WTC11 (cell line): ENCODE measurements at regions not wholly inside any gene's neighbourhood (a gene's known extent, or its start where the extent isn't known, plus 50 kb on each side); places are given as distances from the start of the nearest gene placed in this dataset.

ENCODE experiments used
- ATAC-seq: fragments of 200-7000 bp; cut with Tn5 transposase; 2 replicates; pipeline ENCODE4 v1.10.0; 2021; ENCODE audit warnings: mild to moderate bottlenecking, moderate library complexity
- CTCF ChIA-PET: fragments of 300-600 bp; sonication (Branson Sonifier 250); formaldehyde crosslinking; loops from one replicate; lab custom pipeline; 2021; ENCODE audit warnings: antibody characterized with exemption; lab: Charles Lee
- POLR2A ChIA-PET: fragments of 350-600 bp; sonication (Branson Sonifier 250); formaldehyde crosslinking; loops from one replicate; lab custom pipeline; 2021; ENCODE audit warnings: antibody characterized with exemption; lab: Charles Lee
- DNase-seq: peaks from one replicate; pipeline ENCODE4 v3.0.0; 2021; ENCODE audit warnings: low spot score
- H3K27ac Mint-ChIP-seq: 2 replicates; pipeline ENCODE4 v1.8.0; 2021; ENCODE audit warnings: mixed read lengths
- H3K27me3 Mint-ChIP-seq: 2 replicates; pipeline ENCODE4 v1.8.0; 2021; ENCODE audit warnings: low read depth, mild to moderate bottlenecking, moderate library complexity, mixed read lengths
- H3K36me3 Mint-ChIP-seq: 2 replicates; pipeline ENCODE4 v1.8.0; 2021; ENCODE audit warnings: mixed read lengths
- H3K4me1 Mint-ChIP-seq: 2 replicates; pipeline ENCODE4 v1.8.0; 2022; ENCODE audit warnings: mixed read lengths
- H3K4me3 Mint-ChIP-seq: 2 replicates; pipeline ENCODE4 v1.8.0; 2021; ENCODE audit warnings: mild to moderate bottlenecking, moderate library complexity, mixed read lengths
- H3K9me3 Mint-ChIP-seq: 2 replicates; pipeline ENCODE4 v1.8.0; 2021; ENCODE audit warnings: mixed read lengths
- ATF1 ChIP-seq: sonication (generic); formaldehyde crosslinking; IDR thresholded peaks from 2 replicates; pipeline ENCODE4 v1.8.1; 2023; ENCODE audit warnings: mild to moderate bottlenecking, moderate library complexity, missing genetic modification reagents
- CTCF ChIP-seq: fragments of 200-600 bp; IDR thresholded peaks from 2 replicates; pipeline ENCODE4 v1.8.0; 2022; ENCODE audit warnings: antibody characterized with exemption
- E2F5 ChIP-seq: sonication (generic); formaldehyde crosslinking; IDR thresholded peaks from 2 replicates; pipeline ENCODE4 v1.8.1; 2022; ENCODE audit warnings: mild to moderate bottlenecking, moderate library complexity, missing genetic modification reagents
- ETV6 ChIP-seq: sonication (generic); formaldehyde crosslinking; IDR thresholded peaks from 2 replicates; pipeline ENCODE4 v1.8.1; 2022; ENCODE audit warnings: mild to moderate bottlenecking, missing genetic modification reagents
- FOXJ3 ChIP-seq: sonication (generic); formaldehyde crosslinking; IDR thresholded peaks from 2 replicates; pipeline ENCODE4 v1.9.0; 2021; ENCODE audit warnings: missing genetic modification reagents, mild to moderate bottlenecking, borderline replicate concordance
- GABPB1 ChIP-seq: sonication (generic); formaldehyde crosslinking; IDR thresholded peaks from 2 replicates; pipeline ENCODE4 v1.8.1; 2023; ENCODE audit warnings: mild to moderate bottlenecking, missing genetic modification reagents
- GRHL2 ChIP-seq: fragments of 250-450 bp; sonication (Bioruptor Pico); IDR thresholded peaks from 2 replicates; pipeline ENCODE4 v1.8.0; 2022; ENCODE audit warnings: mild to moderate bottlenecking, moderate library complexity; ENCODE audit not compliant: insufficient replicate concordance, severe bottlenecking
- HMGA2 ChIP-seq: fragments of 250-450 bp; sonication (Bioruptor Pico); IDR thresholded peaks from 2 replicates; pipeline ENCODE4 v1.4.0; 2021; ENCODE audit warnings: mild to moderate bottlenecking, moderate library complexity
- HMGXB4 ChIP-seq: sonication (generic); formaldehyde crosslinking; IDR thresholded peaks from 2 replicates; pipeline ENCODE4 v1.8.1; 2023; ENCODE audit warnings: mild to moderate bottlenecking, moderate library complexity, missing genetic modification reagents
- IRF1 ChIP-seq: sonication (generic); formaldehyde crosslinking; IDR thresholded peaks from 2 replicates; pipeline ENCODE4 v1.8.0; 2023; ENCODE audit warnings: missing genetic modification reagents
- MYBL2 ChIP-seq: sonication (generic); formaldehyde crosslinking; IDR thresholded peaks from 2 replicates; pipeline ENCODE4 v1.8.1; 2023; ENCODE audit warnings: mild to moderate bottlenecking, moderate library complexity, missing genetic modification reagents
- NFATC4 ChIP-seq: fragments of 250-450 bp; sonication (Bioruptor Pico); IDR thresholded peaks from 2 replicates; pipeline ENCODE4 v1.9.0; 2021; ENCODE audit warnings: mild to moderate bottlenecking
- NFYB ChIP-seq: sonication (generic); formaldehyde crosslinking; conservative IDR thresholded peaks from 2 replicates; pipeline ENCODE4 v1.8.0; 2022; ENCODE audit warnings: low read depth, missing genetic modification reagents
- NR2C2 ChIP-seq: sonication (generic); formaldehyde crosslinking; IDR thresholded peaks from 2 replicates; pipeline ENCODE4 v1.8.0; 2022; ENCODE audit warnings: mild to moderate bottlenecking, missing genetic modification reagents
- PREB ChIP-seq: sonication (generic); formaldehyde crosslinking; IDR thresholded peaks from 2 replicates; pipeline ENCODE4 v1.8.1; 2022; ENCODE audit warnings: mild to moderate bottlenecking, missing genetic modification reagents, moderate library complexity, borderline replicate concordance
- RELA ChIP-seq: sonication (generic); formaldehyde crosslinking; IDR thresholded peaks from 2 replicates; pipeline ENCODE4 v1.8.1; 2022; ENCODE audit warnings: missing genetic modification reagents, mild to moderate bottlenecking, borderline replicate concordance
- RORB ChIP-seq: fragments of 250-450 bp; sonication (Bioruptor Pico); IDR thresholded peaks from 2 replicates; pipeline ENCODE4 v1.9.0; 2021; ENCODE audit warnings: mild to moderate bottlenecking
- SMAD3 ChIP-seq: sonication (generic); formaldehyde crosslinking; IDR thresholded peaks from 2 replicates; pipeline ENCODE4 v1.8.0; 2022; ENCODE audit warnings: missing genetic modification reagents, mild to moderate bottlenecking, borderline replicate concordance
- SMAD4 ChIP-seq: sonication (generic); formaldehyde crosslinking; IDR thresholded peaks from 2 replicates; pipeline ENCODE4 v1.8.0; 2022; ENCODE audit warnings: mild to moderate bottlenecking, missing genetic modification reagents
- TEAD4 ChIP-seq: sonication (generic); formaldehyde crosslinking; IDR thresholded peaks from 2 replicates; pipeline ENCODE4 v1.8.0; 2022; ENCODE audit warnings: mild to moderate bottlenecking, missing genetic modification reagents
- ZNF121 ChIP-seq: sonication (generic); formaldehyde crosslinking; IDR thresholded peaks from 2 replicates; pipeline ENCODE4 v1.8.0; 2023; ENCODE audit warnings: missing genetic modification reagents
- ZNF138 ChIP-seq: sonication (generic); formaldehyde crosslinking; conservative IDR thresholded peaks from 2 replicates; pipeline ENCODE4 v1.8.1; 2022; ENCODE audit warnings: mild to moderate bottlenecking, moderate library complexity, missing genetic modification reagents
- ZNF532 ChIP-seq: fragments of 250-450 bp; sonication (Bioruptor Pico); IDR thresholded peaks from 2 replicates; pipeline ENCODE4 v1.9.0; 2021; ENCODE audit warnings: mild to moderate bottlenecking, borderline replicate concordance

- TF ChIP-seq PREB (no peak), GRHL2 (CRISPR knock-in tag) (no peak), ETV6 (CRISPR knock-in tag) (no peak), FOXJ3 (CRISPR knock-in tag) (no peak), SMAD3 (no peak)
Observed at GRCh38 chr18:78686976-78687685, 292.5 kb upstream of the SALL3 start (continued).

- Mint-ChIP-seq H3K36me3 (peaks cover 8% of the 10 kb centered on the region; the same call in 1 of the 2 replicates), H3K27me3 (no peaks in the 10 kb centered on the region), H3K4me3 (no peak overlapping the region), H3K27ac (no peak overlapping the region), H3K9me3 (peaks cover 23% of the 10 kb centered on the region), H3K4me1 (no peaks in the 10 kb centered on the region)
- POLR2A ChIA-PET = no interaction called here
- no peak for ATAC-seq
- TF ChIP-seq ATF1 (CRISPR knock-in tag) = no peak
- no peak for TF ChIP-seq SMAD3
- no peak for TF ChIP-seq RORB (CRISPR knock-in tag)
- TF ChIP-seq E2F5 (CRISPR knock-in tag) = no peak
- no peak for TF ChIP-seq ZNF532 (CRISPR knock-in tag)
- no peak for TF ChIP-seq HMGA2
- TF ChIP-seq ZNF121 (CRISPR knock-in tag) = no peak
- CTCF ChIA-PET = no interaction called here
- DNase-seq = no peak
Observed at GRCh38 chr18:78687736-78688135, 291.9 kb upstream of the SALL3 start.

GRCh38 chr18:78688249-78688648 lies 291.4 kb upstream of the SALL3 start:
- H3K4me1 Mint-ChIP-seq = no peaks in the 10 kb centered on the region
- H3K27me3 Mint-ChIP-seq = no peaks in the 10 kb centered on the region
- peaks cover 8% of the 10 kb centered on the region; the same call in 1 of the 2 replicates for H3K36me3 Mint-ChIP-seq
- CTCF ChIA-PET = no interaction called here
- DNase-seq (no peak), ATAC-seq (no peak)
- peaks cover 26% of the 10 kb centered on the region for H3K9me3 Mint-ChIP-seq
- no peak overlapping the region for H3K4me3 Mint-ChIP-seq
- POLR2A ChIA-PET = no interaction called here
- H3K27ac Mint-ChIP-seq = no peak overlapping the region
- TF ChIP-seq RELA (CRISPR knock-in tag) (no peak), HMGXB4 (CRISPR knock-in tag) (no peak), IRF1 (no peak), ZNF138 (CRISPR knock-in tag) (no peak), MYBL2 (CRISPR knock-in tag) (no peak), ETV6 (CRISPR knock-in tag) (no peak), CTCF (no peak), SMAD4 (CRISPR knock-in tag) (no peak), NFYB (no peak), TEAD4 (CRISPR knock-in tag) (no peak), NFATC4 (no peak), NR2C2 (CRISPR knock-in tag) (no peak), GABPB1 (CRISPR knock-in tag) (no peak)
